HCT116 (cell line): ENCODE measurements at regions not wholly inside any gene's neighbourhood (a gene's known extent, or its start where the extent isn't known, plus 50 kb on each side); places are given as distances from the start of the nearest gene placed in this dataset.

ENCODE experiments used
- ATAC-seq: fragments of 200-7000 bp; cut with Tn5 transposase; 2 replicates; pipeline ENCODE4 v1.9.1; 2020; ENCODE audit warnings: mild to moderate bottlenecking, moderate library complexity
- BruUV-seq: library from RNA; stranded (reverse); fragments of 400-500 nt; replicated peaks from 2 replicates; lab custom pipeline; 2021; lab: Mats Ljungman, UMichigan
- CTCF ChIA-PET: fragments of 300-600 bp; sonication (Branson Sonifier 250); formaldehyde crosslinking; loops from one replicate; lab custom pipeline; 2021; ENCODE audit warnings: antibody characterized with exemption; lab: Charles Lee
- POLR2A ChIA-PET: fragments of 300-600, 350-600 bp; sonication (Branson Sonifier 250); formaldehyde crosslinking; loops from one replicate; lab custom pipeline; 2021; ENCODE audit warnings: antibody characterized with exemption; lab: Charles Lee
- RAD21 ChIA-PET, 2 experiments: fragments of 300-600 bp; sonication (Branson Sonifier 250); formaldehyde crosslinking; loops; one replicate each; lab custom pipeline; 2023; ENCODE audit warnings: low total read pairs in 2 of 2; ENCODE audit not compliant: uncharacterized antibody in 2 of 2, unreplicated experiment in 2 of 2, low non-redundant PET in 1 of 2; lab: Charles Lee
- DNase-seq: peaks from one replicate; pipeline ENCODE4 v3.0.0-alpha.2; 2010; ENCODE audit warnings: low read depth, low spot score
- H2AFZ ChIP-seq: fragments of 200-600 bp; shearing (Covaris generic), sonication (generic); 2 replicates; pipeline ENCODE4 v1.6.1; 2017; ENCODE audit warnings: low read depth, mixed run types, mixed read lengths, antibody characterized with exemption, low read length; ENCODE audit not compliant: poor library complexity, severe bottlenecking
- H3K27ac ChIP-seq: 2 replicates; pipeline ENCODE4 v1.5.1; 2012; ENCODE audit warnings: low read depth, low read length
- H3K27me3 ChIP-seq: fragments of 200-600 bp; sonication (generic); 2 replicates; pipeline ENCODE4 v1.6.1; 2016; ENCODE audit warnings: mixed run types, low read length, mixed read lengths; ENCODE audit not compliant: insufficient read depth
- H3K36me3 ChIP-seq, 2 experiments: fragments of 200-500 bp in 1 of 2; fragments of 200-600 bp in 1 of 2; sonication (Bioruptor generic) in 1 of 2; sonication (generic) in 1 of 2; 2 replicates each; pipeline versions ENCODE4 v1.5.1 to v1.6.1; 2014 to 2016; ENCODE audit warnings: low read length in 2 of 2, inconsistent platforms in 1 of 2, mixed read lengths in 1 of 2, mixed run types in 1 of 2; ENCODE audit not compliant: insufficient read depth in 2 of 2, control insufficient read depth in 1 of 2
- H3K4me1 ChIP-seq, 2 experiments: fragments of 200-600 bp in 1 of 2; sonication (generic) in 1 of 2; 2 replicates each; pipeline versions ENCODE4 v1.5.1 to v1.6.1; 2012 to 2017; ENCODE audit warnings: low read length in 2 of 2, inconsistent platforms in 1 of 2, mild to moderate bottlenecking in 1 of 2, mixed read lengths in 1 of 2, mixed run types in 1 of 2, moderate library complexity in 1 of 2; ENCODE audit not compliant: insufficient read depth in 2 of 2, control insufficient read depth in 1 of 2
- H3K4me2 ChIP-seq: fragments of 200-600 bp; sonication (generic); 2 replicates; pipeline ENCODE4 v1.6.1; 2017; ENCODE audit warnings: mixed run types, low read length, mixed read lengths
- H3K4me3 ChIP-seq, 2 experiments: fragments of 200-600 bp in 1 of 2; sonication (generic) in 1 of 2; replicated peaks in 1 of 2; 2 replicates each; pipeline ENCODE4 v1.5.1; 2011 to 2016; ENCODE audit warnings: low read length in 2 of 2, control low read depth in 1 of 2, low read depth in 1 of 2, mild to moderate bottlenecking in 1 of 2, mixed read lengths in 1 of 2, mixed run types in 1 of 2
- H3K79me2 ChIP-seq: fragments of 200-600 bp; sonication (generic); 2 replicates; pipeline ENCODE4 v1.6.1; 2017; ENCODE audit warnings: mild to moderate bottlenecking, mixed run types, low read length, moderate library complexity, mixed read lengths; ENCODE audit not compliant: insufficient read depth
- H3K9ac ChIP-seq: fragments of 200-600 bp; sonication (generic); 2 replicates; pipeline ENCODE4 v1.6.1; 2016; ENCODE audit warnings: low read length, mixed read lengths
- H3K9me2 ChIP-seq: fragments of 200-600 bp; sonication (generic), shearing (Covaris generic); 2 replicates; pipeline ENCODE4 v1.6.1; 2017; ENCODE audit warnings: mixed run types, mild to moderate bottlenecking, moderate library complexity; ENCODE audit not compliant: insufficient read depth
- H3K9me3 ChIP-seq, 2 experiments: fragments of 200-500 bp in 1 of 2; fragments of 200-600 bp in 1 of 2; sonication (Bioruptor generic) in 1 of 2; sonication (generic) in 1 of 2; 2 replicates each; pipeline ENCODE4 v1.6.1; 2014 to 2017; ENCODE audit warnings: low read length in 2 of 2, mixed read lengths in 2 of 2, inconsistent platforms in 1 of 2, low read depth in 1 of 2, mild to moderate bottlenecking in 1 of 2, mixed run types in 1 of 2, moderate library complexity in 1 of 2; ENCODE audit not compliant: control insufficient read depth in 1 of 2, insufficient read depth in 1 of 2
- H4K20me1 ChIP-seq: fragments of 200-600 bp; sonication (generic), shearing (Covaris generic); 2 replicates; pipeline ENCODE4 v1.6.1; 2017; ENCODE audit warnings: mixed run types, mild to moderate bottlenecking, moderate library complexity; ENCODE audit not compliant: insufficient read depth
- CEBPB ChIP-seq: IDR thresholded peaks from 2 replicates; pipeline ENCODE4 v1.6.1; 2012; ENCODE audit warnings: low read depth
- EGR1 ChIP-seq: IDR thresholded peaks from 2 replicates; pipeline ENCODE4 v1.6.1; 2012; ENCODE audit warnings: low read depth
- EZH2 ChIP-seq: fragments of 200-600 bp; sonication (generic); IDR thresholded peaks from 2 replicates; pipeline ENCODE4 v1.6.1; 2017; ENCODE audit warnings: antibody characterized with exemption, mixed run types
- FOSL1 ChIP-seq: IDR thresholded peaks from 2 replicates; pipeline ENCODE4 v1.6.1; 2012; ENCODE audit warnings: low read depth
- MAX ChIP-seq: IDR thresholded peaks from 2 replicates; pipeline ENCODE4 v1.6.1; 2012
- POLR2A ChIP-seq: IDR thresholded peaks from 2 replicates; pipeline ENCODE4 v1.7.0; 2011; ENCODE audit warnings: borderline replicate concordance; ENCODE audit not compliant: insufficient read depth, insufficient read length; ENCODE audit errors: extremely low read depth
- REST ChIP-seq: IDR thresholded peaks from 2 replicates; pipeline ENCODE4 v1.6.1; 2012; ENCODE audit warnings: low read depth
- SP1 ChIP-seq: IDR thresholded peaks from 2 replicates; pipeline ENCODE4 v1.6.1; 2012; ENCODE audit warnings: low read depth
- SRF ChIP-seq: IDR thresholded peaks from 2 replicates; pipeline ENCODE4 v1.6.1; 2012; ENCODE audit warnings: low read depth
- TCF7L2 ChIP-seq: IDR thresholded peaks from 2 replicates; pipeline ENCODE4 v1.7.0; 2011; ENCODE audit warnings: borderline replicate concordance, inconsistent platforms; ENCODE audit not compliant: insufficient read depth, insufficient read length; ENCODE audit errors: extremely low read depth
- YY1 ChIP-seq: IDR thresholded peaks from 2 replicates; pipeline ENCODE4 v1.6.1; 2011; ENCODE audit warnings: low read length, low read depth, moderate library complexity, mild to moderate bottlenecking; ENCODE audit not compliant: insufficient replicate concordance; ENCODE audit errors: extremely low read depth
- ZBTB33 ChIP-seq: IDR thresholded peaks from 2 replicates; pipeline ENCODE4 v1.6.1; 2011; ENCODE audit warnings: mild to moderate bottlenecking, low read length, moderate library complexity; ENCODE audit not compliant: insufficient replicate concordance; ENCODE audit errors: extremely low read depth
- intact Hi-C: fragments of 100-400 bp; cut with micrococcal nuclease; formaldehyde crosslinking; loops from 2 replicates; pipeline ENCODE4 v1.10.0; 2022

GRCh38 chr4:123159479-123159878 lies 237.1 kb upstream of the NUDT6 start:
- no peak overlapping the region for H3K4me3 ChIP-seq
- ChIA-PET POLR2A (no interaction called here), RAD21 (no interaction called here), CTCF (no interaction called here)
- H3K9me2 ChIP-seq = no peaks in the 10 kb centered on the region
- H3K9me3 ChIP-seq = no peaks in the 10 kb centered on the region
- no peak overlapping the region for H3K4me2 ChIP-seq
- H4K20me1 ChIP-seq = no peaks in the 10 kb centered on the region
- intact Hi-C loops = no loop called here
- no peaks in the 10 kb centered on the region for H3K79me2 ChIP-seq
- no TSS peak for BruUV-seq
- no peaks in the 10 kb centered on the region for H3K36me3 ChIP-seq
- ATAC-seq (no peak), DNase-seq (no peak)
- H3K27ac ChIP-seq = no peak overlapping the region
- no peak overlapping the region for H3K9ac ChIP-seq
- no peaks in the 10 kb centered on the region for H3K4me1 ChIP-seq
- H3K27me3 ChIP-seq = no peaks in the 10 kb centered on the region
- no peak for TF ChIP-seq SP1
- no peak for TF ChIP-seq TCF7L2
- no peak for TF ChIP-seq CEBPB
- no peak for TF ChIP-seq EZH2
- TF ChIP-seq EGR1 = no peak
- TF ChIP-seq MAX = no peak
- TF ChIP-seq REST = no peak
- TF ChIP-seq, all 23 proteins: peak for 0
- H2AFZ ChIP-seq = no peak overlapping the region

- 0 out of 2 replicates have a peak, but pooled peaks cover 3% of the 10 kb centered on the region for H4K20me1 ChIP-seq
- H3K27ac ChIP-seq = no peak overlapping the region
- ChIA-PET POLR2A (no interaction called here), RAD21 (no interaction called here), CTCF (no interaction called here)
- DNase-seq (no peak), ATAC-seq (no peak)
- intact Hi-C loops = no loop called here
- H3K9me3 ChIP-seq = no peaks in the 10 kb centered on the region
- H3K79me2 ChIP-seq = no peaks in the 10 kb centered on the region
- BruUV-seq = no TSS peak
- H3K27me3 ChIP-seq = no peaks in the 10 kb centered on the region
- no peak overlapping the region for H3K9ac ChIP-seq
- no peak overlapping the region for H3K4me3 ChIP-seq
- H3K4me2 ChIP-seq = no peak overlapping the region
- H3K9me2 ChIP-seq = no peaks in the 10 kb centered on the region
- no peak overlapping the region for H2AFZ ChIP-seq
- H3K4me1 ChIP-seq = no peaks in the 10 kb centered on the region; a peak in 1 of 4 replicates
- no peaks in the 10 kb centered on the region for H3K36me3 ChIP-seq
- no peak for TF ChIP-seq POLR2A
- TF ChIP-seq FOSL1 = no peak
- no peak for TF ChIP-seq ZBTB33
- no peak for TF ChIP-seq YY1
- TF ChIP-seq SRF = no peak
Measured at GRCh38 chr4:123162859-123163258, 233.7 kb upstream of the SPRY1 start.
